ENCODE measurements at regions not wholly inside any gene's neighbourhood (a gene's known extent, or its start where the extent isn't known, plus 50 kb on each side); places are given as distances from the start of the nearest gene placed in this dataset.

DNA sequence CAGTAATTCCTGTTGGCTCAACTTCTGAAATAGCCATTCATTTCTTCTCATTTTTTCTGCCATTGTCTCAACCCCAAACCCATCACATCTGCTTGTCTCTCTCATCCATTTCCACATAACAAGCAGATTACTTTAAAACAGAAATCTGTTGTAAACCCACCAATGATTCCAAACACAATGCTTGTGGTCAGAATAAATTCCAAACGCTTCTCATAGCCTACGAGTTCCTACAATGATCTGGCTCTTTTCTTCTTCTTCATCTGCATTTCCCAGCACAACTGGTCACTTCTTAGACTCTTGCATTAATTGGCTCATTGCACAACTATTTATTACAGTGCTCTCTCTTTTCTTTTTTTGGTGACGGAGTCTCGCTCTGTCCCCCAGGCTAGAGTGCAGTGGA, 364.1 kb downstream of the GATA3 start:
- Histone ChIP-seq H3K9me3 (ENCODE audit: control insufficient read depth, low read length) (no peaks in the 10 kb centered on the region), H3K36me3 (ENCODE audit: control insufficient read depth, insufficient read depth, low read length) (no peaks in the 10 kb centered on the region), H3K4me1 (ENCODE audit: control insufficient read depth, insufficient read depth, low read length, poor library complexity, severe bottlenecking) (peaks cover 5% of the 10 kb centered on the region), H3K4me3 (ENCODE audit: extremely low read depth, insufficient read depth, low read length, poor library complexity, severe bottlenecking) (no peak overlapping the region), H3K27ac (ENCODE audit: low read depth, low read length, severe bottlenecking) (no peak overlapping the region)
- 98 to 100% methylated on average over 4 of the region's 4 CpGs for WGBS, 2 experiments (ENCODE audit: insufficient coverage in 2 of 2)

DNA sequence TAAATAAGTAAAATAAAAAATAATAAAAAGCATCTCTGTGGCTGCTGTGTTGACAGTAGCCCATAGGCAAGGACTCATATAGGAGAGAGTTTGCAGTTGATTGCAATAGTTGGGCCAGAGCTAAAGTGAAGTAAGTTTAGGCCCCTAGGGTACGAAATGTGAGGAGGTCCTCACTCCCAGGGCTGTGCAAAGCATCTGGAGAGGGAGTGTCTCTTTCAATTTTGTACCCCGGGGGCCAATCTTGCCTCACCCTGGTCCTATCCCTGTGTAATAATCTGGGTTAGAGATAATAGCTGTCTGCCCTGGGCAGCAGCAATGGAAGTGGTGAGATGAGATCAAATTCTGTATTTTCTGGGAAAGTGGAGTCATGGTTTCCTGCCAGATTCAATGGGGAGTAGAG, 365.7 kb downstream of the GATA3 start:
- WGBS, 2 experiments (ENCODE audit: insufficient coverage in 2 of 2), result 90 to 100% methylated on average over 1 to 2 of the region's 2 CpGs
- Histone ChIP-seq H3K27ac (ENCODE audit: low read depth, low read length, severe bottlenecking) (no peak overlapping the region), H3K4me3 (ENCODE audit: extremely low read depth, insufficient read depth, low read length, poor library complexity, severe bottlenecking) (no peak overlapping the region), H3K4me1 (ENCODE audit: control insufficient read depth, insufficient read depth, low read length, poor library complexity, severe bottlenecking) (peaks cover 5% of the 10 kb centered on the region), H3K36me3 (ENCODE audit: control insufficient read depth, insufficient read depth, low read length) (no peaks in the 10 kb centered on the region), H3K9me3 (ENCODE audit: control insufficient read depth, low read length) (no peaks in the 10 kb centered on the region)

DNA sequence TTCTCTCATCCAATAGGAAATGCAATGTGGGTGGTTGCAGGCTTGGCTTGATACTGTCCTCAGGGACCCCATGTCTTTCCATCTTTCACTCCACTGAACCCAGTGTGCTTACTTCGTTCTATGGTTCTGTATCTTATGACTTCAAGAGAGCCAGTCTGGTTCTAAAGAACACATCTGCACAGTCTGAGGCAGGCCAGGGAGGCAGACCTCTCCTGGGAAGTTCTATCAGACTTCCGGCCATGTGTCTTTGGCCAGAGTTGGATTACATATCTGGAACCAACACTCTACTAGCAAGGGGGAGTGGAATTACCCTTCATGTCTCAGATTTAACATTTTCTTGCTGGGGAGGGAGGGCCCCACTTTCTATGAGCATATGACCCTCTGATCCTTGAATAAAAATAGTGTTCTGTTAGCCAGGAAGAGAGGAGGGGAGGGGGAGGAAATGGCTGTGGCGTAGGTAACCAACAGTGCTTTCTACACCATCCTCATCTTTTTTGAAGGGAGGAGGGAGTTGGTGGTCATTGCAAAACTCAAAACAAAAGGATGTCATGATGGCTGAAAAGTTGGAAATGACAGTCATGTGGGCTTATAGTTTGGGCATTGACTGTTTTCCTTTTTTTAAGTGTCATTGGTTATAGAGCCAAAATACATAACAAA, 370.2 kb downstream of the GATA3 start:
- Histone ChIP-seq H3K36me3 (ENCODE audit: control insufficient read depth, insufficient read depth, low read length) (no peaks in the 10 kb centered on the region), H3K4me3 (ENCODE audit: extremely low read depth, insufficient read depth, low read length, poor library complexity, severe bottlenecking) (no peak overlapping the region), H3K4me1 (ENCODE audit: control insufficient read depth, insufficient read depth, low read length, poor library complexity, severe bottlenecking) (no peaks in the 10 kb centered on the region), H3K9me3 (ENCODE audit: control insufficient read depth, low read length) (no peaks in the 10 kb centered on the region), H3K27ac (ENCODE audit: low read depth, low read length, severe bottlenecking) (no peak overlapping the region)
- WGBS, 2 experiments (ENCODE audit: insufficient coverage in 2 of 2), result 88 to 94% methylated on average over 1 to 2 of the region's 3 CpGs

DNA sequence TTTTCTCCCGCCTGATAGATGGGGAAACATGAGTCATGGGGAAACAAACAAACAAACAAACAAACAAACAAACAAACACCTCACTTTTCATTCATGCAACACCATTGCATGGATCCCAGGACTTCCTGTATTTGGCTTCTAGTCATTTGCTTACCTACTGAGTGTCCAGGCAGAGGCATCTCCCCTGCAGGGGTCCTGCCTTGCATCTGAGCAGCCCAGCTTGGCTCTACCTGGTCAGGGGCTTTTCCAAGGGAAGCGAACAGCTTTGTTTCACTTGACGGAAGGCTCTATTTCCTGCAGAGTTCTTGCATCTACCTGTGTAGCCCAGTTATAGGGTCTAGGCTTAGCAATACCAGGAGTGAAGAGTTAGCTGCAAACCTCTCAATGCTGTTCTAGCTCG, 374.2 kb downstream of the GATA3 start:
- no peaks in the 10 kb centered on the region for H3K36me3 ChIP-seq (ENCODE audit: control insufficient read depth, insufficient read depth, low read length)
- WGBS, 2 experiments (ENCODE audit: insufficient coverage in 2 of 2), result 78 to 90% methylated on average over 3 to 4 of the region's 4 CpGs
- no peaks in the 10 kb centered on the region for H3K4me1 ChIP-seq (ENCODE audit: control insufficient read depth, insufficient read depth, low read length, poor library complexity, severe bottlenecking)
- no peak overlapping the region for H3K4me3 ChIP-seq (ENCODE audit: extremely low read depth, insufficient read depth, low read length, poor library complexity, severe bottlenecking)
- H3K9me3 ChIP-seq (ENCODE audit: control insufficient read depth, low read length), result no peaks in the 10 kb centered on the region
- H3K27ac ChIP-seq (ENCODE audit: low read depth, low read length, severe bottlenecking), result no peak overlapping the region

DNA sequence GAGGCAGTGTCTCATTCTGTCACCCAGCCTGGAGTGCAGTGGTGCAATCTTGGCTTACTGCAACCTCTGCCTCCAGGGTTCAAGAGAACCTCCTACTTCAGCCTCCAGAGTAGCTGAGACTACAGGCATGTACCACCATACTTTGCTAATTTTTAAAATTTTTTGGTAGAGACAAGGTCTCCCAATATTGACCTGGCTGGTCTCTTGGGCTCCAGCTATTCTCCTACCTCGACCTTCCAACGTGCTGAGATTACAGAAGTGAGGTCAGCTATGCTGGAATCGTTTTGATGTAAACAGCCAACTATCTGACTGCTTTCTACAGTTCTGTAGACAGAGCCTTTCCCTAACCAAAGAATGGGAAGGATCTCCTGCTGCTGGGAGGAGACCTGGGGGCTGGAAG, 375.8 kb downstream of the GATA3 start:
- Histone ChIP-seq H3K9me3 (ENCODE audit: control insufficient read depth, low read length) (no peaks in the 10 kb centered on the region), H3K36me3 (ENCODE audit: control insufficient read depth, insufficient read depth, low read length) (no peaks in the 10 kb centered on the region), H3K27ac (ENCODE audit: low read depth, low read length, severe bottlenecking) (no peak overlapping the region), H3K4me1 (ENCODE audit: control insufficient read depth, insufficient read depth, low read length, poor library complexity, severe bottlenecking) (peaks cover under 1% of the 10 kb centered on the region), H3K4me3 (ENCODE audit: extremely low read depth, insufficient read depth, low read length, poor library complexity, severe bottlenecking) (no peak overlapping the region)
- WGBS, 2 experiments (ENCODE audit: insufficient coverage in 2 of 2), result 83 to 86% methylated on average over 1 to 2 of the region's 3 CpGs

DNA sequence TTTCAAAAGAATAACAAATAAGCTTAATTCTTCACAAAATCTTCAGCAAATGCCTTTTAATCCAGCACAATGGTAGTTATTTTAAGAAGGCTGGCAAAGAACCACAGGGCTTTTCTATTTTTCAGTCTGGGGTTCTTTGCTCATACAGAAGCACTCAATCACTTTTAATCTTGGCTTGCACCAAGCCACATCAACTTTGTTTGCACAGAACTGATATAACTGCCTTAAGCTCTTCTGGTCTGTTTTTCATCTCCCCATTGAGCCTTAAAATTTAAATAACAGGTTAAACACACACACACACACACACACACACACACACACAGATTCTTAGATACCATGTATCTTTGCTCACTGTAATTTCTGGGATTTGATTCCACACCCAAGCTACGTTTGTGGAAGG, 377.0 kb downstream of the GATA3 start:
- 60% methylated on average over 1 of the region's 1 CpG; no CpG with 5 or more reads in 1 of the 2 experiments for WGBS, 2 experiments (ENCODE audit: insufficient coverage in 2 of 2)
- H3K36me3 ChIP-seq (ENCODE audit: control insufficient read depth, insufficient read depth, low read length), result no peaks in the 10 kb centered on the region
- no peaks in the 10 kb centered on the region for H3K9me3 ChIP-seq (ENCODE audit: control insufficient read depth, low read length)
- no peak overlapping the region for H3K4me3 ChIP-seq (ENCODE audit: extremely low read depth, insufficient read depth, low read length, poor library complexity, severe bottlenecking)
- H3K27ac ChIP-seq (ENCODE audit: low read depth, low read length, severe bottlenecking), result no peak overlapping the region
- H3K4me1 ChIP-seq (ENCODE audit: control insufficient read depth, insufficient read depth, low read length, poor library complexity, severe bottlenecking), result peaks cover 4% of the 10 kb centered on the region

DNA sequence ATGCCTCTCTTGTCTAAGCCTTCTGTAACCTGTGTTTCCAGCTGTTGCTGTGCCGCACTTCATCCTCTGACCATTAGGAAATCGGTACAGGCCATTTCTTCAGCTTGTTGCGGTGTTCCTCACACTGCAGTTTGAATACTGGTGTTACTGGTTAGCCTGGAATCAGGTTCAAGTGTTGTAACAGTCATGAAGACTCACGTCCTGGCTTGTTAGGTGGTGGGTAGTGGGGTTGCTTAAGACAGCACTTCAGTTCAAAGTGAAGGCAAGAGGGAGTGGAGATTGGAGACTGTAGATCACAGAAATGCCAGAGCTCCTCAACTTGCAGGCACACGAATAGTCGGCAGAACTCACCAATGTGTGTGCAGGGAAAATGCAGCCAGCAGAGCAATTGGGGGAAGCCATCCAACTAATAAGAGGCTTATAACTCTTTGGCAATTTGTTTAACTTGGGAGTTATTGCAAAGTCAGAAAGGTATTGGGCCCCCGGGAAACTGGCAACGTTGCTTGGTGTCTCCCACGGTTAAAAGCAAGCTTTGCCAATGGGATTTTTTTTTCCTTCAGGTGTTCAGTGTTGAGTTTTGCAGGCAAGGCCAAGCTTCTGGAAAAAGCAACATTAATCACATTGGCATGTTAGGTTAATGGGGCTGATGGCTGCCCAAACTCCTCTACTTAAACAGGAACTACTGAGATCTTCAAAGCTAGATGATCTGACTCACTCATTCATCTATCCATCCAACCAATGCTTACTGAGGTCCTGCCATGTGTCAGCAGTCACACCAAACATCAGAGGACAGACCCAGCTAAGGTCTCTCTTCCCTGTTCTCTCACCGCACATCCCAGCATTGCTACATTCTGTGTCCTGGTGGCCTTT, 380.9 kb downstream of the GATA3 start:
- Histone ChIP-seq H3K36me3 (ENCODE audit: control insufficient read depth, insufficient read depth, low read length) (no peaks in the 10 kb centered on the region), H3K9me3 (ENCODE audit: control insufficient read depth, low read length) (peaks cover 3% of the 10 kb centered on the region), H3K27ac (ENCODE audit: low read depth, low read length, severe bottlenecking) (no peak overlapping the region), H3K4me3 (ENCODE audit: extremely low read depth, insufficient read depth, low read length, poor library complexity, severe bottlenecking) (no peak overlapping the region), H3K4me1 (ENCODE audit: control insufficient read depth, insufficient read depth, low read length, poor library complexity, severe bottlenecking) (peaks cover 4% of the 10 kb centered on the region)
- WGBS, 2 experiments (ENCODE audit: insufficient coverage in 2 of 2), result 95 to 96% methylated on average over 8 to 9 of the region's 10 CpGs

DNA sequence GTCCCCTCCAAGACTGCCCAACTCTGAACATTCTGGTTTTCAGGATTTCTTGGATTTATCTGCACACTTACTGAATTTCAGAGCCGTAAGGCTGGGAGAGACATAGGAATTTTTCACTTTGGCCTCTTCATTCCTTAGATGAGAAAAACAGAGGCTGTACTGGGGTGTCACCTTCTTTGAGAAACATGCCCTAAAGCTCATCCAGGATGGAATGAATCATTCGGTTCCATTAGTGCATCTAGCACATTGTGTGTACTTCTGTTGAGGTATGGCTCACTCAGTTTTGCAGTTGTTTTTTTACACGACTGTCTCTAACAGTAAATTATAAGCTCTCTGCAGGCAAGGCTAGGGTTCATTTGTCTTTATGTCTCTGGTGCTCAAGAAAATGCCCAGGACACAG, 383.4 kb downstream of the GATA3 start:
- H3K9me3 ChIP-seq (ENCODE audit: control insufficient read depth, low read length), result peaks cover 3% of the 10 kb centered on the region
- H3K36me3 ChIP-seq (ENCODE audit: control insufficient read depth, insufficient read depth, low read length), result no peaks in the 10 kb centered on the region
- H3K4me3 ChIP-seq (ENCODE audit: extremely low read depth, insufficient read depth, low read length, poor library complexity, severe bottlenecking), result no peak overlapping the region
- peaks cover 4% of the 10 kb centered on the region for H3K4me1 ChIP-seq (ENCODE audit: control insufficient read depth, insufficient read depth, low read length, poor library complexity, severe bottlenecking)
- no peak overlapping the region for H3K27ac ChIP-seq (ENCODE audit: low read depth, low read length, severe bottlenecking)
- WGBS, 2 experiments (ENCODE audit: insufficient coverage in 2 of 2), result 100% methylated on average over 2 of the region's 3 CpGs

DNA sequence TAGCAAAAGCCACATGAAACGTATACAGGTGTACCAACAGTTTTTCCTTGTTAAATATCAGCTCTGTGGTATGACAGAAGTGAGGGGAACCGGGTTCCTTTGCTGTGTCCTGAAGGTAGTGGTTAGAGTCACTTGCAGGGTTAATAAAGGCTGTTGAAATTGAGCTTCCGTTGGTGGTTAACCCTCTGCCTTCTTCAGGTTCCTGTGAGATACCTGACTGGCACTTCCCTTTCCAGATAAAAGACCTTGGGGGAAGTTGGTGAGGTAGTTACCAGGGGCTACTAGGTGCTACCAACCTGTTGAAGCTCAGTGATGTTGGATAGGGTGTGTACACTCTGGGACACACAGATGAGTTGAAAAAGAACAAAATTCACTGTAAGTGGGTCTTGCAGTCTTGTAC, 384.1 kb downstream of the GATA3 start:
- peaks cover 4% of the 10 kb centered on the region for H3K4me1 ChIP-seq (ENCODE audit: control insufficient read depth, insufficient read depth, low read length, poor library complexity, severe bottlenecking)
- peaks cover 3% of the 10 kb centered on the region for H3K9me3 ChIP-seq (ENCODE audit: control insufficient read depth, low read length)
- no peak overlapping the region for H3K27ac ChIP-seq (ENCODE audit: low read depth, low read length, severe bottlenecking)
- WGBS, 2 experiments (ENCODE audit: insufficient coverage in 2 of 2), result 83 to 84% methylated on average over 1 to 2 of the region's 3 CpGs
- no peak overlapping the region for H3K4me3 ChIP-seq (ENCODE audit: extremely low read depth, insufficient read depth, low read length, poor library complexity, severe bottlenecking)
- no peaks in the 10 kb centered on the region for H3K36me3 ChIP-seq (ENCODE audit: control insufficient read depth, insufficient read depth, low read length)

DNA sequence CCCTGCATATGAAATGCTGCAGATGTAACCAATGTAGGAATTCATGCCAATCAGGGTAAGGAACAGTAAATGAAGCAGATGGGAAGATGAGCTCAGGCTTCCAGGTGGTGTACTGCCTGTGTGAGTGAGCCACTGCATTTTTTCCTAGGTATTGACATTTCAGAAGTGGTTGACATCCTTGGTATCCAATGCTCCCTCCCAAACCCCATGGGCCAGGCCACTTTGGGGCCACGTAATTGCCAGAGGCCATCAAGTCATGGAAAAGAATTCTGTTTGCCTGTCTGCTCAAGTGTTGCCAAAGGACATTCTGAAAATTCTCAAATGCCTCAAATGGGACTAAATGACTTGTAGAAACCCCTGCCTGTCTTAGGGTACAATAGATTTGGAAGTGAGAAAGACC, 384.6 kb downstream of the GATA3 start:
- peaks cover 3% of the 10 kb centered on the region for H3K9me3 ChIP-seq (ENCODE audit: control insufficient read depth, low read length)
- peaks cover 4% of the 10 kb centered on the region for H3K4me1 ChIP-seq (ENCODE audit: control insufficient read depth, insufficient read depth, low read length, poor library complexity, severe bottlenecking)
- WGBS, 2 experiments (ENCODE audit: insufficient coverage in 2 of 2), result 80 to 100% methylated on average over 1 of the region's 1 CpG
- H3K27ac ChIP-seq (ENCODE audit: low read depth, low read length, severe bottlenecking), result no peak overlapping the region
- no peaks in the 10 kb centered on the region for H3K36me3 ChIP-seq (ENCODE audit: control insufficient read depth, insufficient read depth, low read length)
- no peak overlapping the region for H3K4me3 ChIP-seq (ENCODE audit: extremely low read depth, insufficient read depth, low read length, poor library complexity, severe bottlenecking)

DNA sequence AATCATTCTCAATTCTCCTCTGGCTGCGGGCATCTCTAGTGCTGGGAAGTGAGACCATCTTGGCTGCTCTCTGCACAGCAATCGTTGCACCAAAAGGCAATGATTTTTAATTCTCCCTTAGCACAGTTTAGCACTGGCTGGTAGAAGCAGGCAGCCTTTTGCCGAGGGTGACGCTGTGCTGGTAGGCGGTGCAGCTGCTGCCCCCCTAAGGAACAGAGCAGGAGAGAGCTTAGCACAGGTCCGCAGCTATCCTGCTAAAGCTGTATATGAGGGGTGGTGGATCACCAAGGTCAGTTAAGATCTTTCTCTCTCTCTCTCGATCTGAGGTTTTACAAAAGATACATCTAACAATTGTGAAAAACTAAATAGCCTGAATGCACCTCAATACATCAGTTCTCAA, 390.1 kb downstream of the GATA3 start:
- Histone ChIP-seq H3K27ac (ENCODE audit: low read depth, low read length, severe bottlenecking) (no peak overlapping the region), H3K36me3 (ENCODE audit: control insufficient read depth, insufficient read depth, low read length) (no peaks in the 10 kb centered on the region)
- 29 to 40% methylated on average over 4 to 5 of the region's 7 CpGs for WGBS, 2 experiments (ENCODE audit: insufficient coverage in 2 of 2)

More for the DNA sequence above, 390.1 kb downstream of the GATA3 start:
- Histone ChIP-seq H3K9me3 (ENCODE audit: control insufficient read depth, low read length) (no peaks in the 10 kb centered on the region), H3K4me3 (ENCODE audit: extremely low read depth, insufficient read depth, low read length, poor library complexity, severe bottlenecking) (no peak overlapping the region), H3K4me1 (ENCODE audit: control insufficient read depth, insufficient read depth, low read length, poor library complexity, severe bottlenecking) (no peaks in the 10 kb centered on the region)
